WTC11 (cell line): ENCODE measurements at regions not wholly inside any gene's neighbourhood (a gene's known extent, or its start where the extent isn't known, plus 50 kb on each side); places are given as distances from the start of the nearest gene placed in this dataset.

Source experiments
- ATAC-seq: fragments of 200-7000 bp; cut with Tn5 transposase; 2 replicates; pipeline ENCODE4 v1.10.0; 2021; ENCODE audit warnings: mild to moderate bottlenecking, moderate library complexity
- CTCF ChIA-PET: fragments of 300-600 bp; sonication (Branson Sonifier 250); formaldehyde crosslinking; loops from one replicate; lab custom pipeline; 2021; ENCODE audit warnings: antibody characterized with exemption; lab: Charles Lee
- POLR2A ChIA-PET: fragments of 350-600 bp; sonication (Branson Sonifier 250); formaldehyde crosslinking; loops from one replicate; lab custom pipeline; 2021; ENCODE audit warnings: antibody characterized with exemption; lab: Charles Lee
- DNase-seq: peaks from one replicate; pipeline ENCODE4 v3.0.0; 2021; ENCODE audit warnings: low spot score
- H3K27ac Mint-ChIP-seq: 2 replicates; pipeline ENCODE4 v1.8.0; 2021; ENCODE audit warnings: mixed read lengths
- H3K27me3 Mint-ChIP-seq: 2 replicates; pipeline ENCODE4 v1.8.0; 2021; ENCODE audit warnings: low read depth, mild to moderate bottlenecking, moderate library complexity, mixed read lengths
- H3K36me3 Mint-ChIP-seq: 2 replicates; pipeline ENCODE4 v1.8.0; 2021; ENCODE audit warnings: mixed read lengths
- H3K4me1 Mint-ChIP-seq: 2 replicates; pipeline ENCODE4 v1.8.0; 2022; ENCODE audit warnings: mixed read lengths
- H3K4me3 Mint-ChIP-seq: 2 replicates; pipeline ENCODE4 v1.8.0; 2021; ENCODE audit warnings: mild to moderate bottlenecking, moderate library complexity, mixed read lengths
- H3K9me3 Mint-ChIP-seq: 2 replicates; pipeline ENCODE4 v1.8.0; 2021; ENCODE audit warnings: mixed read lengths
- CREB1 ChIP-seq: sonication (generic); formaldehyde crosslinking; IDR thresholded peaks from 2 replicates; pipeline ENCODE4 v1.8.0; 2023; ENCODE audit warnings: mild to moderate bottlenecking, missing genetic modification reagents
- EMX1 ChIP-seq: fragments of 250-450 bp; sonication (Bioruptor Pico); IDR thresholded peaks from 2 replicates; pipeline ENCODE4 v1.8.0; 2021; ENCODE audit warnings: mild to moderate bottlenecking
- GABPB1 ChIP-seq: sonication (generic); formaldehyde crosslinking; IDR thresholded peaks from 2 replicates; pipeline ENCODE4 v1.8.1; 2023; ENCODE audit warnings: mild to moderate bottlenecking, missing genetic modification reagents
- GRHL2 ChIP-seq: fragments of 250-450 bp; sonication (Bioruptor Pico); IDR thresholded peaks from 2 replicates; pipeline ENCODE4 v1.8.0; 2022; ENCODE audit warnings: mild to moderate bottlenecking, moderate library complexity; ENCODE audit not compliant: insufficient replicate concordance, severe bottlenecking
- JUN ChIP-seq: sonication (generic); formaldehyde crosslinking; IDR thresholded peaks from 2 replicates; pipeline ENCODE4 v1.8.0; 2023; ENCODE audit warnings: mild to moderate bottlenecking, missing genetic modification reagents
- MYBL2 ChIP-seq: sonication (generic); formaldehyde crosslinking; IDR thresholded peaks from 2 replicates; pipeline ENCODE4 v1.8.1; 2023; ENCODE audit warnings: mild to moderate bottlenecking, moderate library complexity, missing genetic modification reagents
- NFE2L1 ChIP-seq: sonication (generic); formaldehyde crosslinking; IDR thresholded peaks from 2 replicates; pipeline ENCODE4 v1.8.1; 2023; ENCODE audit warnings: missing genetic modification reagents
- NR1H2 ChIP-seq: sonication (generic); formaldehyde crosslinking; IDR thresholded peaks from 2 replicates; pipeline ENCODE4 v1.9.0; 2021; ENCODE audit warnings: mild to moderate bottlenecking, moderate library complexity, missing genetic modification reagents
- PRRX2 ChIP-seq: fragments of 250-450 bp; sonication (Bioruptor Pico); IDR thresholded peaks from 2 replicates; pipeline ENCODE4 v1.8.0; 2021; ENCODE audit warnings: mild to moderate bottlenecking
- SMAD3 ChIP-seq: sonication (generic); formaldehyde crosslinking; IDR thresholded peaks from 2 replicates; pipeline ENCODE4 v1.8.0; 2022; ENCODE audit warnings: missing genetic modification reagents, mild to moderate bottlenecking, borderline replicate concordance
- SOX15 ChIP-seq: fragments of 250-450 bp; sonication (Bioruptor Pico); IDR thresholded peaks from 2 replicates; pipeline ENCODE4 v1.9.0; 2021; ENCODE audit warnings: mild to moderate bottlenecking
- ZNF219 ChIP-seq: sonication (generic); formaldehyde crosslinking; IDR thresholded peaks from 2 replicates; pipeline ENCODE4 v1.8.0; 2023; ENCODE audit warnings: missing genetic modification reagents, mild to moderate bottlenecking, borderline replicate concordance
- ZNF416 ChIP-seq: fragments of 250-450 bp; sonication (Bioruptor Pico); IDR thresholded peaks from 2 replicates; pipeline ENCODE4 v1.9.0; 2021; ENCODE audit warnings: mild to moderate bottlenecking, inconsistent platforms
- ZNF423 ChIP-seq: fragments of 250-450 bp; sonication (Bioruptor Pico); IDR thresholded peaks from 2 replicates; pipeline ENCODE4 v2.1.2; 2022; ENCODE audit warnings: mild to moderate bottlenecking, moderate library complexity
- TF ChIP-seq, protein P1 (sequence below): fragments of 250-450 bp; sonication (Bioruptor Pico); IDR thresholded peaks from 2 replicates; pipeline ENCODE4 v1.9.0; 2021; ENCODE audit warnings: mild to moderate bottlenecking, borderline replicate concordance
- TF ChIP-seq, protein P2 (sequence below): sonication (generic); formaldehyde crosslinking; IDR thresholded peaks from 2 replicates; pipeline ENCODE4 v1.8.1; 2023; ENCODE audit warnings: mild to moderate bottlenecking, moderate library complexity, missing genetic modification reagents
- TF ChIP-seq, protein P3 (sequence below): sonication (generic); formaldehyde crosslinking; IDR thresholded peaks from 2 replicates; pipeline ENCODE4 v1.8.1; 2023; ENCODE audit warnings: mild to moderate bottlenecking, missing genetic modification reagents, moderate library complexity
- TF ChIP-seq, protein P4 (sequence below): sonication (generic); formaldehyde crosslinking; IDR thresholded peaks from 2 replicates; pipeline ENCODE4 v1.8.0; 2022; ENCODE audit warnings: mild to moderate bottlenecking, missing genetic modification reagents
- TF ChIP-seq, protein P5 (sequence below): sonication (generic); formaldehyde crosslinking; IDR thresholded peaks from 2 replicates; pipeline ENCODE4 v1.8.1; 2023; ENCODE audit warnings: mild to moderate bottlenecking, missing genetic modification reagents
- TF ChIP-seq, protein P6 (sequence below): fragments of 250-450 bp; sonication (Bioruptor Pico); IDR thresholded peaks from 2 replicates; pipeline ENCODE4 v1.9.0; 2021; ENCODE audit warnings: moderate library complexity, mild to moderate bottlenecking, inconsistent platforms, borderline replicate concordance

DNA sequence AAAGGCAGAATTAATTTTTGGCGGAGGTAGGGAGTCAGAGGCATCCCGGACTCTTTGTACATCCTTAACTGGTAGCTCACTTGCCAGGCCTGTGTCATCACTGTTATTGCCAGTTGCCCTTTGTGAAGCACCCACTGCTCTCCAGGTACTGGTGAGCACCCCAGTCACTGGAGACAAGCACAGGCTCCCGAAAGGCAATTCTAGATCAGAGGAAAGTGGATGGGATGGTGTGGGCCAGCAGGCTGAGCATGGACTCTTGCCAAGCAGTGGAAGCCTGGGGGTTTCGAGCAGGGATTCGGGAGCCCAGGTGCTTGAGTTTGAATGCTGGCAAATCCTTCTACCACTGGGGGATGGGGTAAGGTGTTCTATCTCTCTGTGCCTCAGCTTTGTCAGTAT lies 551.1 kb downstream of the MATN1 start:
- no peaks in the 10 kb centered on the region; the same call in 1 of the 2 replicates for H3K27me3 Mint-ChIP-seq
- ATAC-seq = no peak
- peaks cover 9% of the 10 kb centered on the region for H3K4me1 Mint-ChIP-seq
- ChIA-PET POLR2A (no interaction called here), CTCF (no interaction called here)
- no peak for DNase-seq
- H3K36me3 Mint-ChIP-seq = no peaks in the 10 kb centered on the region
- no peaks in the 10 kb centered on the region for H3K9me3 Mint-ChIP-seq
- H3K4me3 Mint-ChIP-seq = no peak overlapping the region
- TF ChIP-seq PRRX2 (CRISPR knock-in tag) = no peak
- TF ChIP-seq EMX1 (CRISPR knock-in tag) = no peak
- no peak for TF ChIP-seq GRHL2
- no peak for TF ChIP-seq CREB1 (CRISPR knock-in tag)
- TF ChIP-seq, protein P1, sequence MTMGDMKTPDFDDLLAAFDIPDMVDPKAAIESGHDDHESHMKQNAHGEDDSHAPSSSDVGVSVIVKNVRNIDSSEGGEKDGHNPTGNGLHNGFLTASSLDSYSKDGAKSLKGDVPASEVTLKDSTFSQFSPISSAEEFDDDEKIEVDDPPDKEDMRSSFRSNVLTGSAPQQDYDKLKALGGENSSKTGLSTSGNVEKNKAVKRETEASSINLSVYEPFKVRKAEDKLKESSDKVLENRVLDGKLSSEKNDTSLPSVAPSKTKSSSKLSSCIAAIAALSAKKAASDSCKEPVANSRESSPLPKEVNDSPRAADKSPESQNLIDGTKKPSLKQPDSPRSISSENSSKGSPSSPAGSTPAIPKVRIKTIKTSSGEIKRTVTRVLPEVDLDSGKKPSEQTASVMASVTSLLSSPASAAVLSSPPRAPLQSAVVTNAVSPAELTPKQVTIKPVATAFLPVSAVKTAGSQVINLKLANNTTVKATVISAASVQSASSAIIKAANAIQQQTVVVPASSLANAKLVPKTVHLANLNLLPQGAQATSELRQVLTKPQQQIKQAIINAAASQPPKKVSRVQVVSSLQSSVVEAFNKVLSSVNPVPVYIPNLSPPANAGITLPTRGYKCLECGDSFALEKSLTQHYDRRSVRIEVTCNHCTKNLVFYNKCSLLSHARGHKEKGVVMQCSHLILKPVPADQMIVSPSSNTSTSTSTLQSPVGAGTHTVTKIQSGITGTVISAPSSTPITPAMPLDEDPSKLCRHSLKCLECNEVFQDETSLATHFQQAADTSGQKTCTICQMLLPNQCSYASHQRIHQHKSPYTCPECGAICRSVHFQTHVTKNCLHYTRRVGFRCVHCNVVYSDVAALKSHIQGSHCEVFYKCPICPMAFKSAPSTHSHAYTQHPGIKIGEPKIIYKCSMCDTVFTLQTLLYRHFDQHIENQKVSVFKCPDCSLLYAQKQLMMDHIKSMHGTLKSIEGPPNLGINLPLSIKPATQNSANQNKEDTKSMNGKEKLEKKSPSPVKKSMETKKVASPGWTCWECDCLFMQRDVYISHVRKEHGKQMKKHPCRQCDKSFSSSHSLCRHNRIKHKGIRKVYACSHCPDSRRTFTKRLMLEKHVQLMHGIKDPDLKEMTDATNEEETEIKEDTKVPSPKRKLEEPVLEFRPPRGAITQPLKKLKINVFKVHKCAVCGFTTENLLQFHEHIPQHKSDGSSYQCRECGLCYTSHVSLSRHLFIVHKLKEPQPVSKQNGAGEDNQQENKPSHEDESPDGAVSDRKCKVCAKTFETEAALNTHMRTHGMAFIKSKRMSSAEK (CRISPR knock-in tag) = no peak
- TF ChIP-seq, protein P2, sequence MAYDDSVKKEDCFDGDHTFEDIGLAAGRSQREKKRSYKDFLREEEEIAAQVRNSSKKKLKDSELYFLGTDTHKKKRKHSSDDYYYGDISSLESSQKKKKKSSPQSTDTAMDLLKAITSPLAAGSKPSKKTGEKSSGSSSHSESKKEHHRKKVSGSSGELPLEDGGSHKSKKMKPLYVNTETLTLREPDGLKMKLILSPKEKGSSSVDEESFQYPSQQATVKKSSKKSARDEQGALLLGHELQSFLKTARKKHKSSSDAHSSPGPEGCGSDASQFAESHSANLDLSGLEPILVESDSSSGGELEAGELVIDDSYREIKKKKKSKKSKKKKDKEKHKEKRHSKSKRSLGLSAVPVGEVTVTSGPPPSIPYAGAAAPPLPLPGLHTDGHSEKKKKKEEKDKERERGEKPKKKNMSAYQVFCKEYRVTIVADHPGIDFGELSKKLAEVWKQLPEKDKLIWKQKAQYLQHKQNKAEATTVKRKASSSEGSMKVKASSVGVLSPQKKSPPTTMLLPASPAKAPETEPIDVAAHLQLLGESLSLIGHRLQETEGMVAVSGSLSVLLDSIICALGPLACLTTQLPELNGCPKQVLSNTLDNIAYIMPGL = no peak
- H3K27ac Mint-ChIP-seq = no peak overlapping the region

DNA sequence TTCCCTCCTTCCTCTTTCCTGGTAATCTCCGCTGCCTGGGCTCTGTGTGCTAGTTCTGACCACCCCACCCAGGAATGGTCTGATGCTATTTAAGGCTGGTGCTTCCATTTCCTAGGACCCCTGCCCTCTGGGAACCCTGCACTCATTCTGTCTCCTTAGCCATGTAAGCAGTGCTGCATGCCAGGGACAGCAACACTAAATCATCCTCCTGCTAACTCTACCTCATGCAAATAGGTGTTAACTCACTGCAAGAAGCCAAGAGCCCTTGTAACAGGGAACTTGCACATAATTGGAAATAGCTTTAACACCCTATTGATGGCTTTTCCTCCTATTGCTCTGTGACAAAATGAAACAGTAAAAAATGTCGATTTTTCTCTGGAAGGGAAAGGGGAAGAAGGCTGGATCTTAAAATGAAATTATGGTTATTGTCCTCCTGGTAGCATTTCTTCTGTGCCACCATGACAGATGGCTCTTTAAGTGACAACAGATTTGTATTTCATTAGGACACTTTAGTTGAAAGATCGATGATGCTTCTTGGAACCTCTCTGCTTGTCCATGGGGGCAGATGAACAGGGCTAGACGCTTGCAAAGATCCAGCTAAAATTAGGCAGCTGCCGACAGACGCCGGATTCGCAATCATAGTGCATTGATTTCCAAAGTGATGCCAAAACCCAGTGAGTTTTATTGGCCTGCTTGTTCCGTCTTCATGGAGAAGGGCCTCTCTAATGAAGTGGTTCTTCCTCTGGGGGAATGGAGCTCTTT lies 551.7 kb downstream of the MATN1 start:
- no peaks in the 10 kb centered on the region for H3K36me3 Mint-ChIP-seq
- no peak for DNase-seq
- H3K27ac Mint-ChIP-seq = no peak overlapping the region
- H3K4me3 Mint-ChIP-seq = no peak overlapping the region
- POLR2A ChIA-PET = no interaction called here
- CTCF ChIA-PET = no interaction called here
- H3K9me3 Mint-ChIP-seq = no peaks in the 10 kb centered on the region
- TF ChIP-seq NR1H2 (CRISPR knock-in tag) = no peak
- TF ChIP-seq, protein P3, sequence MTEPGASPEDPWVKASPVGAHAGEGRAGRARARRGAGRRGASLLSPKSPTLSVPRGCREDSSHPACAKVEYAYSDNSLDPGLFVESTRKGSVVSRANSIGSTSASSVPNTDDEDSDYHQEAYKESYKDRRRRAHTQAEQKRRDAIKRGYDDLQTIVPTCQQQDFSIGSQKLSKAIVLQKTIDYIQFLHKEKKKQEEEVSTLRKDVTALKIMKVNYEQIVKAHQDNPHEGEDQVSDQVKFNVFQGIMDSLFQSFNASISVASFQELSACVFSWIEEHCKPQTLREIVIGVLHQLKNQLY = no peak
- no peaks in the 10 kb centered on the region; the same call in 1 of the 2 replicates for H3K27me3 Mint-ChIP-seq
- H3K4me1 Mint-ChIP-seq = peaks cover 9% of the 10 kb centered on the region
- ATAC-seq = no peak

DNA sequence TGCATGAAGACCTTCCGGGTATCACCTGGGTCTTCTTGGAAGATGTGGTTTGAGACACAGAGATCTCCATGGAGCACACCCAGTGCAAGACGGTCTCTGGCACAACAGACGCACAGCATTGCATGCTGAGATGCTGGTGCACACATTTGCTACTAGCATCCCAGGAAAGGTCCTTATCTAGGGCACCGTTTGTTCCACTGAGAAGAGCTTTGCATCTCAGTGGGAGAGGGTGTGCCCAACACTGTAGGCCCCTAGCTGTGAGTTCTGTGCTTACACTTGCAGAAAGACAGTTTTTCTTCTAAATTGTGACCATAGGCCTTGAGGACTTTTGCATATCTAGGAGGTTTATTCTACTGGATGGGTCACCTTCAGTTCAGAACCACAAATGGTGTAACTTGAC lies 554.1 kb downstream of the MATN1 start:
- H3K4me1 Mint-ChIP-seq = peaks cover 16% of the 10 kb centered on the region
- no peaks in the 10 kb centered on the region for H3K36me3 Mint-ChIP-seq
- H3K4me3 Mint-ChIP-seq = no peak overlapping the region
- no peak overlapping the region for H3K27ac Mint-ChIP-seq
- DNase-seq (no peak), ATAC-seq (no peak)
- ChIA-PET POLR2A (no interaction called here), CTCF (no interaction called here)
- no peaks in the 10 kb centered on the region; the same call in 1 of the 2 replicates for H3K27me3 Mint-ChIP-seq
- H3K9me3 Mint-ChIP-seq = no peaks in the 10 kb centered on the region
- TF ChIP-seq PRRX2 (CRISPR knock-in tag) (no peak), JUN (CRISPR knock-in tag) (no peak), ZNF219 (CRISPR knock-in tag) (no peak), SOX15 (CRISPR knock-in tag) (no peak), ZNF416 (CRISPR knock-in tag) (no peak), NR1H2 (CRISPR knock-in tag) (no peak), GABPB1 (CRISPR knock-in tag) (no peak), SMAD3 (no peak), NFE2L1 (CRISPR knock-in tag) (no peak), MYBL2 (CRISPR knock-in tag) (no peak), ZNF423 (CRISPR knock-in tag) (no peak)
- TF ChIP-seq, protein P4, sequence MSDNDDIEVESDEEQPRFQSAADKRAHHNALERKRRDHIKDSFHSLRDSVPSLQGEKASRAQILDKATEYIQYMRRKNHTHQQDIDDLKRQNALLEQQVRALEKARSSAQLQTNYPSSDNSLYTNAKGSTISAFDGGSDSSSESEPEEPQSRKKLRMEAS (CRISPR knock-in tag) = no peak
- TF ChIP-seq, protein P5, sequence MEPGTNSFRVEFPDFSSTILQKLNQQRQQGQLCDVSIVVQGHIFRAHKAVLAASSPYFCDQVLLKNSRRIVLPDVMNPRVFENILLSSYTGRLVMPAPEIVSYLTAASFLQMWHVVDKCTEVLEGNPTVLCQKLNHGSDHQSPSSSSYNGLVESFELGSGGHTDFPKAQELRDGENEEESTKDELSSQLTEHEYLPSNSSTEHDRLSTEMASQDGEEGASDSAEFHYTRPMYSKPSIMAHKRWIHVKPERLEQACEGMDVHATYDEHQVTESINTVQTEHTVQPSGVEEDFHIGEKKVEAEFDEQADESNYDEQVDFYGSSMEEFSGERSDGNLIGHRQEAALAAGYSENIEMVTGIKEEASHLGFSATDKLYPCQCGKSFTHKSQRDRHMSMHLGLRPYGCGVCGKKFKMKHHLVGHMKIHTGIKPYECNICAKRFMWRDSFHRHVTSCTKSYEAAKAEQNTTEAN (CRISPR knock-in tag) = no peak
- TF ChIP-seq, protein P6, sequence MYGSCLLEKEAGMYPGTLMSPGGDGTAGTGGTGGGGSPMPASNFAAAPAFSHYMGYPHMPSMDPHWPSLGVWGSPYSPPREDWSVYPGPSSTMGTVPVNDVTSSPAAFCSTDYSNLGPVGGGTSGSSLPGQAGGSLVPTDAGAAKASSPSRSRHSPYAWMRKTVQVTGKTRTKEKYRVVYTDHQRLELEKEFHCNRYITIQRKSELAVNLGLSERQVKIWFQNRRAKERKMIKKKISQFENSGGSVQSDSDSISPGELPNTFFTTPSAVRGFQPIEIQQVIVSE (CRISPR knock-in tag) = no peak
